ENCODE measurements at regions not wholly inside any gene's neighbourhood (a gene's known extent, or its start where the extent isn't known, plus 50 kb on each side); places are given as distances from the start of the nearest gene placed in this dataset.

GRCh38 chr4:41385481-41385880 is 128.8 kb downstream of the UCHL1 start:
- TF ChIP-seq EZH2 (IDR thresholded peaks at IDR 0.05; ENCODE audit: low read length, unreplicated experiment) (no peak), CTCF (conservative IDR thresholded peaks at IDR 0.05; ENCODE audit: low read depth, low read length) (no peak)

Data from PC-3 (cell line).